ENCODE measurements at regions not wholly inside any gene's neighbourhood (a gene's known extent, or its start where the extent isn't known, plus 50 kb on each side); places are given as distances from the start of the nearest gene placed in this dataset.

DNA sequence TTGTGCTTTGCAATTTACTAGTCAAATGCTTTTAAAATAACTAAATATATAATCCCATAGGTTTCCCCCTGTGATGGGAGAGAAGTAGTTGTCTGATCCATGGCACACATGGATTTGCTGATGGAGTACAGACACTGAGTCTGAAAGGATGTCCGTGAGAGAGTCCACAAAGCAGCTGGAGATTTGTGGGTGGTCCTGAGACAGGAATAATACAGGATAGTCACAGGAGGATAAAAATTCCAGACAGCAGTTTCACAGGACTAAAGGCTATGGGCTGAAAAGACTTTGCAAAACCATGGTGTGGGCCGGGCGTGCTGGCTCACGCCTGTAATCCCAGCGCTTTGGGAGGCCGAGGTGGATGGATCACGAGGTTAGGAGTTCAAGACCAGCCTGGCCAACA is 58.7 kb upstream of the ZFR start:
- no peak for DNase-seq

GRCh38 chr5:32501071-32502002 is 56.8 kb upstream of the ZFR start:
- no peak for DNase-seq

GRCh38 chr5:32500181-32500580 is 55.6 kb upstream of the ZFR start:
- DNase-seq = no peak

DNA sequence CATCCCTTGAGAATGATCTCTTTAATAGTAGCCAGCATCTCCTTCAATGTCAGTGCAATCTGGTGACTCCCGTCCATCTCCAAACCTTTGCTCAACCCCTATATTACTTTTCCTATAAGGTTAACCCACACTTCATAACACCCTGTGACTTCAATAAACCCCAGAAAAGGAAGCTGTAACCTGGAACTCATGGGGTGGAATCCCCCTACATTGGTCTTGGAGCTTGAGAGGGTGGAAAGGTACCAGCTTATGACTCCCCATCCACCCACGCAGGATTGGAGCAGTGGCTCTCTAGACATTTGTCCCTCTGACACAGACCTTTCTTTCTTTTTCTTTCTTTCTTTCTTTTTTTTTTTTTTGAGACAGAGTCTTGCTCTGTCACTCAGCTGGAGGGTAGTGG is 54.7 kb upstream of the ZFR start:
- no peak for DNase-seq

DNA sequence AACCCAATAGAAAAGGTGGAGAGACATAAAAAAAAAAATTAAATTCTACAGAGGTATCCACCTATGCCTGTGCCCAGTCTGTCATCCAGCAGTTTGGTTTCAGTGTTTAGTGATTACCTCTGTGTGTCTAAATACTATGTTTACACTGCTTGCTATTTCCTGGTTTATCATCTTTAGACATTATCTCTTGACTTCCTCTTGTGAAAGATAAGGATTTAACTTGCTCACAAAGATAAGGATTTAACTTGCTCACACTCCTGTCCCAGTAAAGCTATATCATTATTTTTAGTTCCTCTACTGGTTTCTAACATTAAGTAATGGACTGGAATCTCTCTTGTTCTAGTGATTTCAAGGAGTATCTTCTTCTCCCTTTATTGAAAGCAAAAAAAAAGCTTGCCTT is 53.9 kb upstream of the ZFR start:
- no peak for DNase-seq

DNA sequence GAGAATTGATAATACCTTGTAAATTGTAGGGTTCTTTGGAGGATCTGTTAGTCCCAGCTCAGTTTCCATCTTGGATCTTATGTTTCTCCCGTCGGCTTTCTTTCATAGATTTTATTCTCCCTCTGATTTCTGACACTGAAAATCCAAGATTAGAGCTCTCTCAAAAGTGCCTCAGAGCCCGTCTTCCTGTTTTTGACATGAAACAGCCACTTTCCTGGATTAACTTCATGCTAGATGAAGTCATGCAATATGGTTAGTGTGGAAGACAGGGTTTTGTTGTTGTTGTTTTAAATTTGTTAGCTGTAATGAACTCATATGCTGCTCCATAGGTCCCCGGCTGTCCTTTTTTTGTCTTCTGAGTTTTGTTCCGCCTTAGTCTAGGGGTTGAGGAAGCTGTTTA is 51.6 kb upstream of the ZFR start:
- DNase-seq = no peak

DNA sequence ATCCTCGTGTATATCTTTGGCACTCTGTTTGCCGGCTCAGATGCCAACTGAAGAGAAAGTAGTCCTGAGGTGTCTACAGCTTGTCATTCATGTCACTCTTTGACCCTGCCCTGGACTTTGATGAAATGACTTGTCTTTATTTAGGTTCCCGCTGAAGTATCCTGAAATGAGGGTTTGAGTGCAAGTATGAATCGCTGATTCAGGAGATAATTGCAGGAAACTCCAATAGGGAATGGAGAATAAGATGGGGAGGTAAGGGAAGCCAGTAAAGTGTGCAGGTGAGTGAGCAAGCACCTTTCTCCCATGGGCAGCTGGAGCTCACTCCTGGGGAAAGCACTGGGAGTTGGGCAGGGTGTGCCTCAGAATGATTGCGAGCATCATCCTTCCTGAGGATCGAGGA is 50.3 kb upstream of the ZFR start:
- no peak for DNase-seq
